AG08395 (cell line): ENCODE measurements at regions not wholly inside any gene's neighbourhood (a gene's known extent, or its start where the extent isn't known, plus 50 kb on each side); places are given as distances from the start of the nearest gene placed in this dataset.

ENCODE experiments used
- DNase-seq: peaks from one replicate; pipeline ENCODE4 v3.0.0; 2012; ENCODE audit warnings: mixed read lengths, low spot score

GRCh38 chr13:20351281-20352022 is 119.3 kb upstream of the GJB6 start:
- peak; percentile 43 for DNase-seq

- DNase-seq, result no peak
Measured at GRCh38 chr13:20350819-20351218, 118.7 kb upstream of the GJB6 start.

- no peak for DNase-seq
Measured at GRCh38 chr13:20350382-20350763, 118.3 kb upstream of the GJB6 start.

GRCh38 chr13:20349564-20350381 is 117.7 kb upstream of the GJB6 start:
- DNase-seq, result no peak

GRCh38 chr13:20348645-20349408 is 116.7 kb upstream of the GJB6 start:
- no peak for DNase-seq

GRCh38 chr13:20348018-20348417 is 115.9 kb upstream of the GJB6 start:
- DNase-seq, result no peak

- DNase-seq, result no peak
Measured at GRCh38 chr13:20344836-20345490, 112.8 kb upstream of the GJB6 start.

GRCh38 chr13:20342311-20342710 is 110.2 kb upstream of the GJB6 start:
- no peak for DNase-seq

GRCh38 chr13:20340759-20341171 is 108.6 kb upstream of the GJB6 start:
- DNase-seq, result no peak

GRCh38 chr13:20340136-20340758 is 108.1 kb upstream of the GJB6 start:
- DNase-seq, result peak; percentile 36

- no peak for DNase-seq
Measured at GRCh38 chr13:20337884-20338551, 105.9 kb upstream of the GJB6 start.

- no peak for DNase-seq
Measured at GRCh38 chr13:20336761-20337160, 104.6 kb upstream of the GJB6 start.

- no peak for DNase-seq
Measured at GRCh38 chr13:20334309-20334708, 102.2 kb upstream of the GJB6 start.

GRCh38 chr13:20332361-20333096 is 100.4 kb upstream of the GJB6 start:
- no peak for DNase-seq

GRCh38 chr13:20331949-20332348 is 99.8 kb upstream of the GJB6 start:
- DNase-seq, result no peak

- no peak for DNase-seq
Measured at GRCh38 chr13:20331419-20331818, 99.3 kb upstream of the GJB6 start.

- DNase-seq, result no peak
Measured at GRCh38 chr13:20326809-20327208, 94.7 kb upstream of the GJB6 start.

GRCh38 chr13:20326276-20326675 is 94.2 kb upstream of the GJB6 start:
- no peak for DNase-seq

- no peak for DNase-seq
Measured at GRCh38 chr13:20320885-20321284, 88.8 kb upstream of the GJB6 start.

GRCh38 chr13:20313896-20314295 is 81.8 kb upstream of the GJB6 start:
- no peak for DNase-seq
